ENCODE measurements at regions not wholly inside any gene's neighbourhood (a gene's known extent, or its start where the extent isn't known, plus 50 kb on each side); places are given as distances from the start of the nearest gene placed in this dataset.

DNA sequence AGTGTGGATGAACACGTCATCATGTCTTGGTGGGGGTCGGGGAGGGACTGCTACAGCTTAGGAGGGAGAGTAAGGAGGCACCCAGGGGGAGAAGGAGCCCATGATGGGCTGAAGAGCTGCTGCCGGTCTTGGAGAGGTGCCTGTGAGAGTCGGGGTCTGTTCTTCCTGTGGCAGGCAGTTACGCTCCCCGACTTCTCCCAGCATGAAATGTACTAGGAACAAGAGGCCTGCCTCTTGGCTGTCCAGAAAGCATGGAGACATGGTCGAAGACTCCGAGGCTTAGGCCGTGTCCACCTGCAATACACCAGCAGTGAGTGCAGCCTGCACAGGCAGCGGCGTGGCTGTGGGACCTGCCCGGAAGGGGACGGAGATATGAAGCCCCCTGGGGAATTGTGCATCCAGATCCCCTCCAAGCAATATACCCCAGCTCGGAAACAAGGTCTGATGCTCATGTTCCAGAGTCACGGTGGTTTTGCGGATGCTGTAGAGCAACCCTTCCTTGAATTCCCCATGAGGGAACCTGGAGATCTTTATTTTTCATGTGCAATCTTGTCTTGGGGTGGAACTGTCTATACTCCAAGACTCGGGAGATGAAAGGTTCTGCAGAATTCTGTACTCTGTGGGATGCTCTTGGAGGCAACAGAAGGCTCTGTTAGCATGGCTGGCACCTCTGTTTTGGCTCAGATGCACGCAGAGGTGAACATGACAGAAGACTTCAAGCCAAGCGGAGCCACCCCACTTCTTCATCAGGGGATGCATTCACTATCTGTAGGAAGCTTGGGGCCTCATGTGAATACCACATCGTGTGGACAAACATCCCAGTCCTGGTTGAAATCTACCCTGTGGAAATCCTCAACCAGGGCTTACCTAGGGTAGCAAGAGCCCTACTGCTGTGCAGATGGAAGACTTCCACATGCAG lies 374.9 kb upstream of the IRX4 start:
- no peak for DNase-seq (ENCODE audit: low spot score)
- TF ChIP-seq, protein P1, sequence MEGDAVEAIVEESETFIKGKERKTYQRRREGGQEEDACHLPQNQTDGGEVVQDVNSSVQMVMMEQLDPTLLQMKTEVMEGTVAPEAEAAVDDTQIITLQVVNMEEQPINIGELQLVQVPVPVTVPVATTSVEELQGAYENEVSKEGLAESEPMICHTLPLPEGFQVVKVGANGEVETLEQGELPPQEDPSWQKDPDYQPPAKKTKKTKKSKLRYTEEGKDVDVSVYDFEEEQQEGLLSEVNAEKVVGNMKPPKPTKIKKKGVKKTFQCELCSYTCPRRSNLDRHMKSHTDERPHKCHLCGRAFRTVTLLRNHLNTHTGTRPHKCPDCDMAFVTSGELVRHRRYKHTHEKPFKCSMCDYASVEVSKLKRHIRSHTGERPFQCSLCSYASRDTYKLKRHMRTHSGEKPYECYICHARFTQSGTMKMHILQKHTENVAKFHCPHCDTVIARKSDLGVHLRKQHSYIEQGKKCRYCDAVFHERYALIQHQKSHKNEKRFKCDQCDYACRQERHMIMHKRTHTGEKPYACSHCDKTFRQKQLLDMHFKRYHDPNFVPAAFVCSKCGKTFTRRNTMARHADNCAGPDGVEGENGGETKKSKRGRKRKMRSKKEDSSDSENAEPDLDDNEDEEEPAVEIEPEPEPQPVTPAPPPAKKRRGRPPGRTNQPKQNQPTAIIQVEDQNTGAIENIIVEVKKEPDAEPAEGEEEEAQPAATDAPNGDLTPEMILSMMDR (IDR thresholded peaks at IDR 0.05; ENCODE audit: extremely low read depth, missing control alignments): no peak

DNA sequence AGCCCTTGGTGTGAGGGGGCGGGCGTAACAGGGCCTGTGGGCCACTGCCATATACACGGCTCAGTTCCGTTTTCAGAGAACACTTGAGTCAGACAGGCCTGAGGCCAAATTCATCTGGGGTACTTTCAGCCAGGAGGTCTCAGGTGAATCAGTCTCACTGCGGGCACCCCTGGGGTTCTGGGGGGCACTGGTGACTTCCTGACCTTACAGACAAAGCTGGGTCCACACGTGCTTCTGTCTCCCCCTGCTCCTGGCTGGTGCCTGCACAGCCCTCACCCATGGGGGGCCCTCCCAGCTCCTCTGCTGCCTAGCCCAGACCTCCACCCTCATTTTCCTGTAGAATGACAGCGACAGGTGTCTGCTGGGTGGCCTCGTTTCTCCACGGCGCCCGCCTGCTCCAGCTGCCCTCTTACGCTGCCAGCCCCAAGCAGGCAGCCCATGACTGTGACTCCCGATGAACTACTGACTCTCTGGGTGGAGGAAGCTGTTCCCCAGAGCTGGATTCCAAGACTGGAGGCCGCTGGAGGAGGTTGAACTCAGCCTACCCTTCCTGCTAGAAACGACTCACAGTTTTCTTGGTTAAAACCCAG lies 374.1 kb upstream of the IRX4 start:
- no peak for DNase-seq (ENCODE audit: low spot score)
- TF ChIP-seq, protein P1 (IDR thresholded peaks at IDR 0.05; ENCODE audit: extremely low read depth, missing control alignments): no peak

DNA sequence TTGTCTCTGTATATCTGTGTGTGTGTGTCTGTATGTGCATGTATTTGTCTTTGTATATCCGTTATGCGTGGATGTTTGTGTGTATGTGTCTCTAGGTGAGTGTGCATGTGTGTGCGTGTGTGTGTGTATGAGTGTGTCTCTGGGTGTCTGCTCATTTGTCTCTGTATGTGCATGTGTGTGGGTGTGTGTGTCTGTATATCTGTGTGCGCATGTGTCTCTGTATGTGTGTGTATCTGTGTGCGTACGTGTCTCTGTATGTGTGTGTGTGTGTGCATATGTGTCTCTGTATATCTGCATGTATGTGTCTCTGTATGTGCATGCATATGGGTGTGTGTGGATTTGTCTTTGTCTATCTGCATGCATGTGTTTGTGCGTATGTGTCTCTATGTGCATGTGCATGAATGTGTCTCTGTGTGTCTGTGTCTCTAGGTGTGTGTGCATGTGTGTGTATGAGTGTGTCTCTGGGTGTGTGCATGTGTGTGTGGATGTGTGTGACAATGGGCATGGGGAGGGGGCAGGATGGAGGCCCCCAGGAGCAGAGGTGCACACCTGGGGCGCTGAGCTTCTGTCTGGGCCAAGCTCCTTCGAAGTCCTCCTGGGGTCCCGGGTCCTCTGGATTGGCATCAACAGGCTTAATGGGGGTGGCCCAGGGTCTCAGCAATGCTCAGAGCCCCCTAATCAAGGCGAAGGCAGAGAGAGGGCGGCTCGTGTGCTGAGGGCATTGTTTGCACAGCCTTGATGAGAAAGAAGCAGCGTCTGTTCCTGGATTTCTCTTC lies 373.4 kb upstream of the IRX4 start:
- TF ChIP-seq, protein P1 (IDR thresholded peaks at IDR 0.05; ENCODE audit: extremely low read depth, missing control alignments): no peak
- no peak for DNase-seq (ENCODE audit: low spot score)

DNA sequence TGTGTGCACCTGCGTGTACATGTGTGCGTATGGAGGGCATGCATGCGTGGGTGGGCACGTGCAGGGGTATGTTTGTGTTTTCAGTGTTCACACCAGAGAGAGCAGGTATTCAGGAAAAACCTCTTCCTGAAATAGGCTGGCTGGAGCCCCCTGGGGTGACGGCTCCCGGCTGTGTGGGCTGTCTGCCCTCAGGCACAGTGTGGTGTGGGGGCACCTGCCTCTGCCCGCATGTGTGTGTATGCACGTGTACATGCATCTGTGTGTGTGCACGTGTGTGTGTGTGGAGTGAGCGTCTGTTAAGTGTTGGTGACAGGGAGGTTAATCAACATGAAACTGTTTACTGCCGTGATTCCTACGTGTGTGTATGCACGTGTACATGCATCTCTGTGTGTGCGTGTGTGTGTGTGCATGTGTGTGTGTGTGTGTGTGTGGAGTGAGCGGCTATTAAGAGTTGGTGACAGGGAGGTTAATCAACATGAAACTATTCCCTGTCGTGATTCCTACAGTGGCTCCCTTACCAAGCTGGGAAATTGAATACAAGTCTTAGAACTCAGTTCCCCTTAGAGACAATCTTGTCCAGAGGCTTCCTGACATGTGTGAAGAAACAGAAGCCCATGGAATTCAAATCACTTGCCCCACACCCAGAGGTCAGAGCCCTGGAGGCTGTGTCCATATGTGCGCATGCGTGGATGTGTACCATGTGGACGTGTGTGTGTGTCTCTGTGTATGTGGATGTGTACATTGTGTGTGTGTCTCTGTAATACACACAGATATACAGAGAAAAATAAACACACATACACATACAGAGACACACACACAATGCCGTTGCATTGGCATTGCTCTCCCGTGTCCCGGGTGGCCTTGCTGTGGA lies 372.4 kb upstream of the IRX4 start:
- no peak for DNase-seq (ENCODE audit: low spot score)
- TF ChIP-seq, protein P1 (IDR thresholded peaks at IDR 0.05; ENCODE audit: extremely low read depth, missing control alignments): no peak

DNA sequence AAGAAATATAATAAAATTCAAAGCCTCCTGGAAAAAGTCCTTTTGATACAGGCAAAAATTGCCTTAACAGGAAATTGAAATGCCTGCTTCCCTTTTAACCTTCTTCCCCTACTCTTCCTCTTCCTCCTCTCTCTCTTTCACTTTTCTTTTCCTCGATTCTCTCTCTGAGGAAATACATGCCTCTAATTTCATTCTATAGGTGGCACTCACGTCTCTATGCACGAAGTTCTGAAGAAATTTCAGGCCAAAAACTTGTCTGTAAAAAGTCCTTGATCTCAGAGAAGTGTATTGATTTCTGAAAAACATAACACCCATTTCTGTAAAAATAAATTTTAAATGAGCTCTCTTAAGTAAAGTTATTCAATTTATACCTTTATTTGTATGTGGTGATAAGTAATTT lies 371.7 kb upstream of the IRX4 start:
- TF ChIP-seq, protein P1 (IDR thresholded peaks at IDR 0.05; ENCODE audit: extremely low read depth, missing control alignments): no peak
- DNase-seq (ENCODE audit: low spot score): no peak

DNA sequence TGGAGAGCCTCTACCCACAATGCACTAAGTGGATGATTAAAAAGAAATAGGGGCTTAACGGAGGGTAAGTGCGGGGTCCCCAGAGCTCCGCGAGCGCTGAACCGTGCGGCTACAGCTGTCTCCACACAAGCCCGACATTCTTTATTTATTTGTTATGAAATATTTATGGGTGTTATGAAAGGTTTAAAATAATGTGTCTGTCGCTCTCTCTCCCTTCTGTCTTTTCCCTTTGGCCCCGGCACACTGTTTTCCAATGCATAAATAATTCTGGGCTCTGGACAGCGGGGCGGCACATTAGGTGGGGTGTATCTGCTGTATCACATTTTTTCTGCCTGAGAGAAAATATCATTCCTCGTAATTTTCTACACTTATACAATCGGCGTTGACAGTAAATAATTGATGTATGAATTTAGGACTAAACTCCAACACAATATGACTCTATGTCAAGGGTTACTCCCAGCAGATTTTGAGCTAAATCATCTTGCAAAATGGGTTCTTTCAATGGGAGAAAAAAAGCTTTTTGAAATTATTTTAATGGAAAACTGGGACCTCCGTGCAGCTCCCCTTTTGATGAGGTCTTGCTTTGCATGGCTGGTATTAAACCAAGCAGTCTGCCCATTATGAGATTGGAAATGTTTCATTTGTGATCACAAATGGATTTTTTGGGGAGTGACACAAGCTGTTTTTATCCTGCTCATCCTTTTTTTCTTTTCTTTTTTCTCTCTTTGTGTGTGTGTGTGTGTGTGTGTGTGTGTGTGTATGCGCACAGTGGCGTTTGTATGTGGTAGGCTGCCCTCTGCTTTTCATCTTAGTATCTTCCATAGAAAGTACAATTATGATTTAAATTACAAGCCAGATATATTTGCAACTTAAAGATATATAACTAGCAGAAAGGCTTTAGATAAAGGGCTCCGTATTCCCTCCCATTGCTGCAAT lies 370.6 kb upstream of the IRX4 start:
- TF ChIP-seq, protein P1 (IDR thresholded peaks at IDR 0.05; ENCODE audit: extremely low read depth, missing control alignments): no peak
- DNase-seq (ENCODE audit: low spot score): no peak

All from GM20000 (cell line).